ENCODE measurements at regions not wholly inside any gene's neighbourhood (a gene's known extent, or its start where the extent isn't known, plus 50 kb on each side); places are given as distances from the start of the nearest gene placed in this dataset.

DNA sequence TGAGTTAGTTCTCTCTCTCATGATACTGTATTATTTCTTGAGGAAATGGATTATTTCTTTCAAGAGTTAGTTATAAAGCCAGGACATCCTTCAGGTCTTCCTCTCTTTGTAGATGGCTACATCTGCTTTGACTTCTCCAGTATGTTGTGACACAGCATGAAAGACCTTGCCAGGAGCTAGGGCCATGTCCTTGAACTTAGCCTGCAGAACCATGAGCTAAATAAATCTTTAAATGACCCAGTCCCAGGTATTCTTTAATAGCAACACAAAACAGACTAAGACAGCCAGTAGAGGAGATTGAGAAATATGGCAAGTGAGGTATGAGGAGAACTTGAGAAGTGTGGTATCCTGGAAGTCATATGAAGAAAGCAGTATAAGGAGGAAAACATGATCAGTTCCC is 214.9 kb upstream of the PPP1R3A start:
- Histone ChIP-seq H3K4me1 (no peaks in the 10 kb centered on the region), H3K27me3 (no peaks in the 10 kb centered on the region), H3K27ac (no peak overlapping the region), H3K4me3 (no peak overlapping the region), H3K9me3 (no peaks in the 10 kb centered on the region), H3K36me3 (no peaks in the 10 kb centered on the region)
- TF ChIP-seq, protein P1, sequence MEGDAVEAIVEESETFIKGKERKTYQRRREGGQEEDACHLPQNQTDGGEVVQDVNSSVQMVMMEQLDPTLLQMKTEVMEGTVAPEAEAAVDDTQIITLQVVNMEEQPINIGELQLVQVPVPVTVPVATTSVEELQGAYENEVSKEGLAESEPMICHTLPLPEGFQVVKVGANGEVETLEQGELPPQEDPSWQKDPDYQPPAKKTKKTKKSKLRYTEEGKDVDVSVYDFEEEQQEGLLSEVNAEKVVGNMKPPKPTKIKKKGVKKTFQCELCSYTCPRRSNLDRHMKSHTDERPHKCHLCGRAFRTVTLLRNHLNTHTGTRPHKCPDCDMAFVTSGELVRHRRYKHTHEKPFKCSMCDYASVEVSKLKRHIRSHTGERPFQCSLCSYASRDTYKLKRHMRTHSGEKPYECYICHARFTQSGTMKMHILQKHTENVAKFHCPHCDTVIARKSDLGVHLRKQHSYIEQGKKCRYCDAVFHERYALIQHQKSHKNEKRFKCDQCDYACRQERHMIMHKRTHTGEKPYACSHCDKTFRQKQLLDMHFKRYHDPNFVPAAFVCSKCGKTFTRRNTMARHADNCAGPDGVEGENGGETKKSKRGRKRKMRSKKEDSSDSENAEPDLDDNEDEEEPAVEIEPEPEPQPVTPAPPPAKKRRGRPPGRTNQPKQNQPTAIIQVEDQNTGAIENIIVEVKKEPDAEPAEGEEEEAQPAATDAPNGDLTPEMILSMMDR (IDR thresholded peaks at IDR 0.05): no peak
- intact Hi-C loops (cut with DNase I): loop anchor here in 1 of 10 donors (5.0 kb wide), 1 partner anchor 956 kb away; no protein-coding TSS in a partner anchor
- ATAC-seq: no peak
- DNase-seq: no peak

DNA sequence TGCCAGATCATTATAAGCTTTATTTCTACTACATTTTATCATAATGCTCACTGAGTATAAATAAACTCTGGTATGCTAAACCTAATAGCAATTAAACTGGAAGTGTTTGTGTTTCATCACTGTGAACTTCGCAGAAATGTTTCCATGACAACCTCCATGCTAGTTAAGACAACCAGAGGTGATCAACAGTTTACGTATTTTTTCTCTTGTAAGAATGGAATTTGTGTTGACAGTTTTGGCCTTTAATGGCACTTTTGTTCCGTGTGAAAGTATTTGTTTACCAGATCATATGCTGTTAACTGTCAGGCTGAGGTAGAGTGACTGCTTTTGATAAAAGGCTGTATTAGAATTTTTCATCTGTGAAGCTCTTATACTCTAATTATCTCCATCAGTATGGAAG is 212.1 kb upstream of the PPP1R3A start:
- Histone ChIP-seq H3K4me1 (no peaks in the 10 kb centered on the region), H3K4me3 (no peak overlapping the region), H3K27ac (no peak overlapping the region), H3K9me3 (no peaks in the 10 kb centered on the region), H3K36me3 (no peaks in the 10 kb centered on the region), H3K27me3 (no peaks in the 10 kb centered on the region)
- intact Hi-C loops (cut with DNase I): loop anchor here in 1 of 10 donors (5.0 kb wide), 1 partner anchor 954 kb away; no protein-coding TSS in a partner anchor
- WGBS, 2 donors: 57 to 70% methylated on average over 3 of the region's 3 CpGs
- TF ChIP-seq, protein P1 (IDR thresholded peaks at IDR 0.05): no peak
- DNase-seq (no peak), ATAC-seq (no peak)

DNA sequence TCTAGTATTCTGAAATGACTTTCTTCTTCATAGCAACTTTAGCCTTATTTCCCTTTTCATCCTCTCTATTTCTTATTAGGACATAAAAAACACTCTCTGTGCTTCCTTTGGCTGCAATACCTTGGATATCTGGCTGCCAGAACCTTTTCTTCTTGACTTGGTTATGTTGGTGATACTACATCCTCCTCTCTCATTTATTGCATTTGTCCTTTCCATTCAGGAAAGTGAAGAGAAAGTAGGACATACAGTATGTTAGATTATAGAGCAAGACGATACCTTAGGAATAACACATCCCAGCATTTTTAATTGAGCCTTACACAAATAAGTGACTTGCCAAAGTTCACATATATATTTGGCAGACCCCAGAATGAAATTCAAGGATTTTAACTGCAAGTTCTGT is 210.1 kb upstream of the PPP1R3A start:
- H3K4me1 ChIP-seq: no peaks in the 10 kb centered on the region

DNA sequence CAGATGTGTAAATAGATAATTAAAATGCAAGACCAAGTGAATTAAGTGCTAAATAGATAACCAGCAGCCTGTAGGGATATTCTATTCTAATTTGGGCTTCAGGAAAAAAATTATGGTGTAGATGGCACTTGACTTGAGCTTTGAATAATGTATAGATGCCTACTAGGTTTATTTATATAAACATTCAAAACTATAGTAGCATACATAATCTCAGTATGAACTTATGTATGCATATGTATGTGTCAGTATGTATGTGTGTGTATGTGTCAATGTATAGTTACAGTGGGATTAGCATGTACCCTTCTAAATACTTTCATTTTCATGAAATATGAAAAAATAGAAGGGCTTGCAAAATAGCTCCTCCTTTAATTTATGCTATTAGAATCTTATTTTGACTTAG is 207.3 kb upstream of the PPP1R3A start:
- no peaks in the 10 kb centered on the region for H3K9me3 ChIP-seq
- H3K4me3 ChIP-seq: no peak overlapping the region
- TF ChIP-seq, protein P1 (IDR thresholded peaks at IDR 0.05): no peak
- intact Hi-C loops (cut with DNase I): no loop called here
- no peaks in the 10 kb centered on the region for H3K27me3 ChIP-seq
- H3K36me3 ChIP-seq: no peaks in the 10 kb centered on the region
- no peak overlapping the region for H3K27ac ChIP-seq
- DNase-seq (no peak), ATAC-seq (no peak)
- H3K4me1 ChIP-seq: no peaks in the 10 kb centered on the region

More for the DNA sequence above, 210.1 kb upstream of the PPP1R3A start:
- no peaks in the 10 kb centered on the region for H3K27me3 ChIP-seq
- ATAC-seq (no peak), DNase-seq (no peak)
- no peaks in the 10 kb centered on the region for H3K36me3 ChIP-seq
- H3K9me3 ChIP-seq: no peaks in the 10 kb centered on the region
- H3K4me3 ChIP-seq: no peak overlapping the region
- 88 to 94% methylated on average over 1 of the region's 1 CpG for WGBS, 2 donors
- no peak overlapping the region for H3K27ac ChIP-seq
- intact Hi-C loops (cut with DNase I): no loop called here
- TF ChIP-seq, protein P1 (IDR thresholded peaks at IDR 0.05): no peak

Measured in heart right ventricle (tissue), 16 donors.